ENCODE measurements at regions not wholly inside any gene's neighbourhood (a gene's known extent, or its start where the extent isn't known, plus 50 kb on each side); places are given as distances from the start of the nearest gene placed in this dataset.
"Not testable (repeated sequence)": the region's sequence is repeated elsewhere in the genome, so short reads cannot be mapped to it uniquely, and the experiment has no call there.

- not testable (repeated sequence) for DNase-seq
Measured at GRCh38 chr13:109702030-109702597, 84.3 kb downstream of the IRS2 start.

GRCh38 chr13:109700176-109700575, 86.2 kb downstream of the IRS2 start:
- no peak for DNase-seq

- DNase-seq = no peak
Measured at GRCh38 chr13:109699628-109700071, 86.7 kb downstream of the IRS2 start.

DNA sequence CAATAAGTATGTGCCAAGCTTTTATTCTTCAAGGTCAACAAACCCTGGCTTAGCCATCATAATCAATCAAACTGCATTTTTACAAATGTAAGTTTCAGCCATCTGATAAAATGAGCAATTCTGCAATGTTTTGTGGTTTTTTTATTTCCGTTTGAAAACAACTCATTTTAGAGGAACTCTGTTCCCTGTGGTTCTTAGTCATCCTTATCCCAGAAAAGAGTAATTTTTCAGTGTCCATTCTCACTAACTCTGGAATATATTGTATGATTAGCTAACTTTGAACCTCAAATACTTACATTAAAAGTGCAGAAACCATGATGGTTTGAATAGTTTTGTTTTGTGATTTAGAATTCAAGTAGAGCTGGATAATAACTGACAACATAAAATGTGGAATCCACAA, 87.6 kb downstream of the IRS2 start:
- DNase-seq = no peak

GRCh38 chr13:109697936-109698335, 88.4 kb downstream of the IRS2 start:
- no peak for DNase-seq

- DNase-seq = no peak
Measured at GRCh38 chr13:109695402-109696190, 90.8 kb downstream of the IRS2 start.

- no peak for DNase-seq
Measured at GRCh38 chr13:109694972-109695371, 91.4 kb downstream of the IRS2 start.

DNA sequence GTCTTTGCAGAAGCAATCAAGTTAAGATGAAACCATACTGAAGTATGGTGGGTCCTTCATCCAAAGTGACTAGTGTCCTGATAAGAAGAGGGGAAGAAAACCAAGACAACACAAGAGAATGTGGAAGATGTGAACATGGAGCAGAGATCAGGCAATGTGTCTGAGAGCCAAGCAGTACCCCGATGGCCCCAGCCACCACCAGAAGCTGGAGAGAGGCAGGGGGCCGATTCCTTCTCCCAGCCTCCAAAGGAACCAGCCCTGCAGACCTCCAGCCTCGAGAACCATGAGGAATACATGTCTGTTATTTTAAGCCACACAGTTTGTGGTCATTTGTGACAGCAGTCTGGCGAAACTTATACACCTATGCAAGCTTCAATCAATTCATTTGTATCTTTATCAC, 93.2 kb downstream of the IRS2 start:
- no peak for DNase-seq

GRCh38 chr13:109691689-109692088, 94.7 kb downstream of the IRS2 start:
- DNase-seq = no peak

GRCh38 chr13:109687559-109688448, 98.6 kb downstream of the IRS2 start:
- no peak for DNase-seq

DNA sequence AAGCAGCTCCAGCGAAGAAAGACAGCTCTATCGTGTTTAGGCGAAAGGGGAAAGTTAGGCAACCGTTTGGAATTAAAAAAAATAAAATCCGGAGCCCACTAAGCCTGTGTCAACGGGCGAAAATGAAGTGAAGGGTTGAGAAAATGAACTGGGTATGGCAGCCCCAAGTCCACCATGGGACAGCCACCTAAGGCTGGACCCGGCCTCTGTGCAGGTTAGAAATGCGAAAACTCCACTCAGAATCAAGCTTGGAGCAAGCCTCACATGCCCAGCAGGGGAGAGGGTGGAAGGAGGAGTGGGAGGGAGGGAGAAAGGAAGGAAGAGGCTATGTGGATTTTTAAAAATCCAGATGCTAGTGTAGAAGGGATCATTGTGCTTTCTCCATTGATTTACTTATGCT, 101.2 kb downstream of the IRS2 start:
- no peak for DNase-seq

- DNase-seq = no peak
Measured at GRCh38 chr13:109684824-109685202, 101.6 kb downstream of the IRS2 start.

DNA sequence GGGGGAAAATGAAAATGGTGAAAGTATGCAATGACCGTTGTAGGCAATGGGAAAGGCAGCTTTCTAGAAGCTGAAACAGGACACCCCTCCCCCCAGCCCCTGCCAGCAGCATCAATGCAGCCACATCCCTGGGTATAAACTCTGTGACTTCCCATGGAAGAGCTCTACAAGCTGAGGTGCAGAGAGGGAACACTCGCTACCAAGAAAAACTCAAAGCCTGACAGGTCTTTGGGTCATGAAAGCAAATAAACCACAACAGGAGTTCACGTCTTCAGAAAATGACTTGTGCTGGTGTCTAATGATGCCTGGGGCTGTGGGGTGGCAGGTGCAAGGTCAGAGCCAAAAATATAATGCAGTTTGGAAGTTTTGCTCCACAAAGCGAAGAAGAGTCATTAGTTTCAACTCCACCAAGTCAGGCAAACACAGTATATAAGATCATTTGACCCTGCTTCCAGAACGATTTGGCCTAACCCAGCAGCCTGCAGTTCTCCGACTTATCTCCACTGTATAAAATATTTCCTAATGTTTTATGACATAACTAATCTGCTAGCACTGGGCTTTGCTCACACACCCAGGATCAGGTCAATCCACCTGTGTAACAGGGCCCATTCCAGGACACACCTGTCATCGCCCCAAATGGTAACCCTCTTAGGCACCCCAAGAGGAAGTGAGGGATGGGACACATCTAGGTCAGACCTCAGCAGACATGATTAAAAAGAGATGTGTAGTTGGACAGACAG, 102.1 kb downstream of the IRS2 start:
- no peak for DNase-seq

DNA sequence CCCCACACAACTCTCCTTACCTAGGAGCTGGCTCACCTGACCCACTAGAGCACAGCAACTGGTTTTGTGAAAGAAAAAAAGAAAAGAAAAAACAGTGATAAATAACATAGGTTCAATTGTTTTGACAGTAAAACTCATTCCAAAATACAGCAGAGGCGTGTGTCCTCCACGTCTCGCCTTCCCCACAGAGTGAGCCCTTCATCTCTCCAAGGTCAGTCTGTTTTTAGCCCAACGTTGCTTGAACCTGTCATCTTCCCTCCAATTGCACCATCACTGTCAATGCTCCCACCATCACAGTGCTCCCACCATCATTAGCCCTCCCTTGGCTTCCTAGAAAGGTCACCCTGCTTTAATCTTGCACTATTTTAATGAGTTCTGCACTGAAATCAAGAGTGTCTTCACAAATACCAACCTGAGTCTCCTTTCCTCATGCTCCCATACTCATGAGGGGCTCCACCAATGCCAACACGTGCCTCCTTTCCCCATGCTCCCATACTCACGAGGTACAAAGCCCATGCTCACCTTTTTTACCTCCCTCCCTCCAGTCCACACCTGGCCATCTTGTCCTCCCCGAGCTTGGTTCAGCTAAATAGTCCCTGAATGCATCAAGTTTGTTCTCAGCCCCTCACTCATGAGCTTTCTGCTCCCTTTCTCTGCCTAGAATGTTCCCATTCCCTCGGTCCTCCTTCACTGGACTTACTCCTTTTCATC, 103.7 kb downstream of the IRS2 start:
- no peak for DNase-seq

DNA sequence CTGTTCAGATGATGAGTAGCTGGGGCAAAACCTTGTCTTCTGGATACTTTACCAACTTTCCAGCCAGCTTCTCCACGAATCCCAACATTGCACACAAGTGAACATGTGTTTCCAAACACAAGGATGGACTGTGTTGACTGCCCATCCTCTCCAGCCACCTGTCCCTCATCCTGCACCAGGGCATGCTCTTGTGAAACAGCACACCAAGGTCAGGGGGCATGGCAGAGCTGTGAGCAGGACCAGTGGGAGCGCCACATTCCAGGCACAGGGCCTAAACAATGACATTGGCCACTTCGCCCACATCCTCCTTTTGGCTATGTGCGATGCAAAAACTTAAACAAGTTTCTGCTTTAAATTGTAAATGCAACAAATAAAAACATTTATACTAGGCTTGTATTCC, 105.5 kb downstream of the IRS2 start:
- no peak for DNase-seq

DNA sequence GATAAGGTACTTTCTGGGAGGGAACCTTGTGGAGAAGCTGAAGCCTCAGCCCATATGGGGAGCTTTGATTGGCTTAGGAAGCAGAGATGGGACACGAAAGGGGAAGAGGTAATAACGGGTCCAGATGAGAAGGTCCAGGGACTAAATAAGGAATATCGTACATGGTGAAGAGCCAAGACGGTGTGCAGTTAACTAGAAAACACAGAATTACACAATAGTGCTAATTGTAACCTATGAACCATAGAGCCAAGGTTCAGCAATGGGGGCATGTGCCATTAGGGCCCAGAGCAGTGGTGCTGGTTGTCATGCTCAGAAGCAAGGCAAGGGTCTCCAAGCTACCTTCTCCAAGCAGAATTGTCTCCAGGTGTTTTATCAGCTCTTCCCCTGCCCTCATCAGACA, 106.1 kb downstream of the IRS2 start:
- DNase-seq = no peak

- DNase-seq = no peak
Measured at GRCh38 chr13:109678459-109678858, 107.9 kb downstream of the IRS2 start.

DNA sequence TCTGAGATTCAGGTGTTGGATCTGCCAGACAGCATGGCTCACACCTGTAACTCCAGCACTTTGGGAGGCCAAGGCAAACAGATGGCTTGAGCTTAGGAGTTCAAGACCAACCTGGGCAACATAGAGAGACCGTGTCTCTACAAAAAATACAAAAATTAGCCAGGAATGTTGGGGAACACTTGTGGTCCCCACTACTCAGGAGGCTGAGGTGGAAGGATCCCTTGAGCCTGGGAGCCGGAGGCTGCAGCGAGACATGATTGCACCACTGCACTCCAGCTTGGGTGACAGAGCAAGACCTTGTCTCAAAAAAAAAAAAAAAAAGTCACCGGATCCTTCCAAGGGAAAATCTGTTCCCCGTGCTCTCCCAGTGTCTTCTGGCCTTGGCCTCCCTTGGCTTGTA, 109.2 kb downstream of the IRS2 start:
- DNase-seq = no peak

DNA sequence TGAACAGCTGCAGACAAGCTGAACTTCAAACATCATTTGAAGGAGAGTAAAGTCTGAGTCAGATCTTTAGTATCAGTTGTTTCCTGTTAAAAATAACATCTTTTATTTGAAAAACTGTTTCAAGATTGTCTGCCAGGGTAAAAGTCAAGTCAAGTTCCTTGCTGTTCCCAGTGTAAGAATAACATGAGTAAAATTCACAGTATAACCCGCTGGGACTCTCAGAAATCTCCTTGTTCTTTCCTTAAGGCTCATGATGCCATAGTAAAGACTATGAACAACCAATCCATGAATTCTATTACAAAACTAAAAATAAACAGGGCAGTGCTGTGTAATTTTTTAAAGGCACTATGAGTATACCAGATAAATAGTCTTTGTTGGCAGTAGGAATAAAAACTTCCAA, 112.9 kb downstream of the IRS2 start:
- DNase-seq = no peak

- DNase-seq = no peak
Measured at GRCh38 chr13:109672545-109672944, 113.8 kb downstream of the IRS2 start.

DNA sequence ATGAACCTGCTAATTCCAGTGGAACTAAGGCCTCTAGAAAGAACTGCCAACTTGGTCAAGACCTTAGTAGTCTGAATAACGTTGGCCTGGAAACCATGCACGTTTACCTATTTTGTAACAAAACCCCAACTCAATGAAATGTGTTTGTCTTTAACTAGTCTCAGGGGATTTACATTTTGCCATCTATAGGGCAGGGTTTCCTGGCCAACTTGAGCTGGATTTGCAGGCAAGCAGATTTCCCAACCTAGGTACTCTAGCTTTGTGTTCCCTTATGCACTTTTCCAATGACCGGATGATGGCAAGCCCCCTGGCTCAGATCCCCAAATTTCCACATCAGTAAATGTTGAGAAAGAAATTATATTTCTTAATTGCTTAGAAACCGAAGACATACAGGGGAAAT, 114.5 kb downstream of the IRS2 start:
- no peak for DNase-seq

DNA sequence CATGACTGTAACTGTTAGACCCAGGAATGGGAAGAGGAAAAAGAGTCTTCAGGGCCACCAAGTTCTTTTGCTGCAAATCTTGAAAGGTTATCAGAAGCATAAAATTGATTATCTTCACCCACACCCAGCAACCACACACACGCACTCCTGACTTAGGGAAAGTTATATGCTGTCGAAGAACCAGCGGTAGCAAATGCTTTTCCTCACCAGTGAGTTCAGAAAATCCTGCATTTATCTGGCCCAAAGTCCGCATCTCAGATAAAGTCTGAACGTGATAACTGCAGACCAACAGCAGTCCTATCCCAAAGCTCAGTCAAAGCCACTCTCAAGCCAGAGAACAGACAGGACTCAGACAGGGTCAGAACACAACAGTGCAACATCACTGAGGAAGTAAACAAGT, 115.6 kb downstream of the IRS2 start:
- DNase-seq = no peak

Measured in SW 1271 (cell line).